Peyer's patch (tissue), 4 donors: ENCODE measurements at regions not wholly inside any gene's neighbourhood (a gene's known extent, or its start where the extent isn't known, plus 50 kb on each side); places are given as distances from the start of the nearest gene placed in this dataset.

Source experiments
- CTCF ChIP-seq, 6 experiments: fragments of 450-650 bp in 4 of 6; fragments of 200-600 bp in 2 of 6; sonication (generic) in 1 of 6; IDR thresholded peaks; one replicate each; pipeline ENCODE4 v1.5.1; 2017 to 2019; ENCODE audit warnings: antibody characterized with exemption in 6 of 6, mild to moderate bottlenecking in 3 of 6, moderate library complexity in 1 of 6
- POLR2A ChIP-seq, 2 donors: fragments of 450-650 bp; IDR thresholded peaks; one replicate each; pipeline ENCODE4 v1.5.1; 2017; ENCODE audit warnings: antibody characterized with exemption in 2 of 2, mild to moderate bottlenecking in 2 of 2, moderate library complexity in 2 of 2

- no peak for TF ChIP-seq CTCF (IDR thresholded peaks at IDR 0.05)
- no peak for TF ChIP-seq POLR2A (IDR thresholded peaks at IDR 0.05)
Observed at GRCh38 chr6:146898069-146898887, 299.5 kb downstream of the ADGB start.
